ENCODE measurements at regions not wholly inside any gene's neighbourhood (a gene's known extent, or its start where the extent isn't known, plus 50 kb on each side); places are given as distances from the start of the nearest gene placed in this dataset.

- Histone ChIP-seq H3K4me3 (ENCODE audit: low read length) (no peak overlapping the region), H3K4me2 (ENCODE audit: low read length) (no peak overlapping the region), H3K9me2 (replicated peaks; ENCODE audit: control insufficient read depth, low read length) (no peaks in the 10 kb centered on the region), H3K79me2 (ENCODE audit: control insufficient read depth, low read length) (no peaks in the 10 kb centered on the region), H3F3A (ENCODE audit: control insufficient read depth, insufficient read depth) (no peaks in the 10 kb centered on the region), H3K4me1 (ENCODE audit: control insufficient read depth, low read length) (no peaks in the 10 kb centered on the region), H4K20me1 (ENCODE audit: control insufficient read depth, insufficient read depth, low read depth, low read length) (no peaks in the 10 kb centered on the region), H3K27ac (ENCODE audit: low read depth, low read length) (no peak overlapping the region), H3K27me3 (ENCODE audit: control insufficient read depth, low read length) (peaks cover 28% of the 10 kb centered on the region), H3K9me3 (ENCODE audit: control insufficient read depth, insufficient read depth, low read length) (no peaks in the 10 kb centered on the region), H3K36me3 (ENCODE audit: control insufficient read depth, low read length) (no peaks in the 10 kb centered on the region)
- no peak for TF ChIP-seq CTCF (IDR thresholded peaks at IDR 0.05; ENCODE audit: low read depth, low read length, poor library complexity, severe bottlenecking)
- no peak for TF ChIP-seq EZH2phosphoT487 (IDR thresholded peaks at IDR 0.05; ENCODE audit: borderline replicate concordance, low read length)
Observed at GRCh38 chr12:112645586-112645985, 146.0 kb upstream of the RPH3A start.

- H3K79me2 ChIP-seq (ENCODE audit: control insufficient read depth, low read length) = no peaks in the 10 kb centered on the region
- TF ChIP-seq CTCF (IDR thresholded peaks at IDR 0.05; ENCODE audit: low read depth, low read length, poor library complexity, severe bottlenecking) (no peak), EZH2phosphoT487 (IDR thresholded peaks at IDR 0.05; ENCODE audit: borderline replicate concordance, low read length) (no peak)
- no peak overlapping the region for H3K27ac ChIP-seq (ENCODE audit: low read depth, low read length)
- H4K20me1 ChIP-seq (ENCODE audit: control insufficient read depth, insufficient read depth, low read depth, low read length) = no peaks in the 10 kb centered on the region
- H3K4me3 ChIP-seq (ENCODE audit: low read length) = no peak overlapping the region
- no peaks in the 10 kb centered on the region for H3F3A ChIP-seq (ENCODE audit: control insufficient read depth, insufficient read depth)
- no peak overlapping the region for H3K4me2 ChIP-seq (ENCODE audit: low read length)
- H3K27me3 ChIP-seq (ENCODE audit: control insufficient read depth, low read length) = no peaks in the 10 kb centered on the region
- H3K9me3 ChIP-seq (ENCODE audit: control insufficient read depth, insufficient read depth, low read length) = no peaks in the 10 kb centered on the region
- no peaks in the 10 kb centered on the region for H3K9me2 ChIP-seq (replicated peaks; ENCODE audit: control insufficient read depth, low read length)
- no peaks in the 10 kb centered on the region for H3K36me3 ChIP-seq (ENCODE audit: control insufficient read depth, low read length)
- H3K4me1 ChIP-seq (ENCODE audit: control insufficient read depth, low read length) = no peaks in the 10 kb centered on the region
Observed at GRCh38 chr12:112656141-112656540, 135.4 kb upstream of the RPH3A start.

GRCh38 chr12:112664569-112664968, 127.0 kb upstream of the RPH3A start:
- Histone ChIP-seq H3K9me3 (ENCODE audit: control insufficient read depth, insufficient read depth, low read length) (no peaks in the 10 kb centered on the region), H3K79me2 (ENCODE audit: control insufficient read depth, low read length) (no peaks in the 10 kb centered on the region), H3K27ac (ENCODE audit: low read depth, low read length) (no peak overlapping the region), H3K4me3 (ENCODE audit: low read length) (no peak overlapping the region), H3F3A (ENCODE audit: control insufficient read depth, insufficient read depth) (no peaks in the 10 kb centered on the region), H3K4me2 (ENCODE audit: low read length) (no peak overlapping the region), H4K20me1 (ENCODE audit: control insufficient read depth, insufficient read depth, low read depth, low read length) (peaks cover 3% of the 10 kb centered on the region; the same call in 1 of the 2 replicates), H3K27me3 (ENCODE audit: control insufficient read depth, low read length) (no peaks in the 10 kb centered on the region), H3K36me3 (ENCODE audit: control insufficient read depth, low read length) (no peaks in the 10 kb centered on the region), H3K4me1 (ENCODE audit: control insufficient read depth, low read length) (no peaks in the 10 kb centered on the region), H3K9me2 (replicated peaks; ENCODE audit: control insufficient read depth, low read length) (no peaks in the 10 kb centered on the region)
- no peak for TF ChIP-seq EZH2phosphoT487 (IDR thresholded peaks at IDR 0.05; ENCODE audit: borderline replicate concordance, low read length)
- TF ChIP-seq CTCF (IDR thresholded peaks at IDR 0.05; ENCODE audit: low read depth, low read length, poor library complexity, severe bottlenecking) = no peak

GRCh38 chr12:112665958-112666357, 125.6 kb upstream of the RPH3A start:
- H3K4me2 ChIP-seq (ENCODE audit: low read length) = no peak overlapping the region
- H3K36me3 ChIP-seq (ENCODE audit: control insufficient read depth, low read length) = no peaks in the 10 kb centered on the region
- H3K27ac ChIP-seq (ENCODE audit: low read depth, low read length) = no peak overlapping the region
- H4K20me1 ChIP-seq (ENCODE audit: control insufficient read depth, insufficient read depth, low read depth, low read length) = peaks cover 3% of the 10 kb centered on the region; the same call in 1 of the 2 replicates
- no peaks in the 10 kb centered on the region for H3K9me2 ChIP-seq (replicated peaks; ENCODE audit: control insufficient read depth, low read length)
- no peaks in the 10 kb centered on the region for H3K27me3 ChIP-seq (ENCODE audit: control insufficient read depth, low read length)
- H3K4me1 ChIP-seq (ENCODE audit: control insufficient read depth, low read length) = no peaks in the 10 kb centered on the region
- H3K9me3 ChIP-seq (ENCODE audit: control insufficient read depth, insufficient read depth, low read length) = no peaks in the 10 kb centered on the region
- no peak overlapping the region for H3K4me3 ChIP-seq (ENCODE audit: low read length)
- no peaks in the 10 kb centered on the region for H3K79me2 ChIP-seq (ENCODE audit: control insufficient read depth, low read length)
- H3F3A ChIP-seq (ENCODE audit: control insufficient read depth, insufficient read depth) = no peaks in the 10 kb centered on the region
- no peak for TF ChIP-seq CTCF (IDR thresholded peaks at IDR 0.05; ENCODE audit: low read depth, low read length, poor library complexity, severe bottlenecking)
- TF ChIP-seq EZH2phosphoT487 (IDR thresholded peaks at IDR 0.05; ENCODE audit: borderline replicate concordance, low read length) = no peak

Data from DOHH2 (cell line).